Loucy (cell line): ENCODE measurements at regions not wholly inside any gene's neighbourhood (a gene's known extent, or its start where the extent isn't known, plus 50 kb on each side); places are given as distances from the start of the nearest gene placed in this dataset.

ENCODE experiments used
- CTCF ChIP-seq: fragments of 200-600 bp; sonication (generic); conservative IDR thresholded peaks from 2 replicates; pipeline ENCODE4 v1.5.1; 2014; ENCODE audit warnings: mild to moderate bottlenecking, antibody characterized with exemption, low read length
- EZH2phosphoT487 ChIP-seq: fragments of 200-600 bp; IDR thresholded peaks from 2 replicates; pipeline ENCODE4 v1.6.1; 2018; ENCODE audit warnings: antibody characterized with exemption, mild to moderate bottlenecking, moderate library complexity, borderline replicate concordance

- no peak for TF ChIP-seq CTCF
- TF ChIP-seq EZH2phosphoT487, result no peak
Observed at GRCh38 chr11:70660059-70660888, 261.9 kb downstream of the CTTN start.
